ENCODE measurements at regions not wholly inside any gene's neighbourhood (a gene's known extent, or its start where the extent isn't known, plus 50 kb on each side); places are given as distances from the start of the nearest gene placed in this dataset.

DNA sequence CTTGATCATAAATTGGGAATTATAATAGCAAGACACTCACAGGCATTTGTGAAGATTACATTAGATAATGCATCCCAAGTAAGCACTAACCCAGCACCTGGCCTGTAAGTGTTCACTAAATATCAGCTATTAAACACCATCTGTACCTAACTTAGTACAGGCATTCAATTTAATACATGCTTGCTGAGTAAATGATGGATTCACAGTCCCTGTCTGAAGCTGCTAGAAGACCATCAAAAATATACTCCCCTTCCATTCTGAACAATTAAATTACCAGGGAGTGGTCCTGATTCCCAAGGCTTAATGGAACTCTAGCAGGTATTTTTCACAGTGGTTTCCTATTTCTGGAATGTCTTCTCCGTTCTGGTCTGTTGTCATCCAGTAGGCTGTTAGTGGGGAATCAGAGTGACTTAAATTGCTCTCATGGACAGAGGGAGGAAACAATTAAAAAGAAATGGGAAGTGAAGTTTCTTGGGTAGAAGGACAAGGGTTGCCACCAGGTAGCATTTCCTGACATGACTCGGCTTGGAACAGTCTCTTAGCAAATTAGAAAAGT is 233.9 kb downstream of the PTTG2 start:
- Histone ChIP-seq H3K27ac (ENCODE audit: low read length) (no peak overlapping the region), H3K36me3 (ENCODE audit: insufficient read depth, low read length) (no peaks in the 10 kb centered on the region), H3K27me3 (ENCODE audit: insufficient read depth, low read depth, low read length) (no peaks in the 10 kb centered on the region), H2AFZ (ENCODE audit: low read depth, low read length) (no peak overlapping the region), H3K9ac (ENCODE audit: low read length) (no peak overlapping the region), H3F3A (ENCODE audit: insufficient read depth, low read length, poor library complexity, severe bottlenecking) (no peaks in the 10 kb centered on the region), H3K9me2 (ENCODE audit: insufficient read depth, low read length) (no peaks in the 10 kb centered on the region), H3K79me2 (replicated peaks; ENCODE audit: insufficient read depth, low read length) (no peaks in the 10 kb centered on the region), H4K20me1 (ENCODE audit: insufficient read depth) (no peaks in the 10 kb centered on the region), H3K4me3 (ENCODE audit: low read length) (no peak overlapping the region), H3K4me2 (ENCODE audit: low read length) (no peak overlapping the region), H3K9me3 (ENCODE audit: low read length) (no peaks in the 10 kb centered on the region)
- TF ChIP-seq, protein P1, sequence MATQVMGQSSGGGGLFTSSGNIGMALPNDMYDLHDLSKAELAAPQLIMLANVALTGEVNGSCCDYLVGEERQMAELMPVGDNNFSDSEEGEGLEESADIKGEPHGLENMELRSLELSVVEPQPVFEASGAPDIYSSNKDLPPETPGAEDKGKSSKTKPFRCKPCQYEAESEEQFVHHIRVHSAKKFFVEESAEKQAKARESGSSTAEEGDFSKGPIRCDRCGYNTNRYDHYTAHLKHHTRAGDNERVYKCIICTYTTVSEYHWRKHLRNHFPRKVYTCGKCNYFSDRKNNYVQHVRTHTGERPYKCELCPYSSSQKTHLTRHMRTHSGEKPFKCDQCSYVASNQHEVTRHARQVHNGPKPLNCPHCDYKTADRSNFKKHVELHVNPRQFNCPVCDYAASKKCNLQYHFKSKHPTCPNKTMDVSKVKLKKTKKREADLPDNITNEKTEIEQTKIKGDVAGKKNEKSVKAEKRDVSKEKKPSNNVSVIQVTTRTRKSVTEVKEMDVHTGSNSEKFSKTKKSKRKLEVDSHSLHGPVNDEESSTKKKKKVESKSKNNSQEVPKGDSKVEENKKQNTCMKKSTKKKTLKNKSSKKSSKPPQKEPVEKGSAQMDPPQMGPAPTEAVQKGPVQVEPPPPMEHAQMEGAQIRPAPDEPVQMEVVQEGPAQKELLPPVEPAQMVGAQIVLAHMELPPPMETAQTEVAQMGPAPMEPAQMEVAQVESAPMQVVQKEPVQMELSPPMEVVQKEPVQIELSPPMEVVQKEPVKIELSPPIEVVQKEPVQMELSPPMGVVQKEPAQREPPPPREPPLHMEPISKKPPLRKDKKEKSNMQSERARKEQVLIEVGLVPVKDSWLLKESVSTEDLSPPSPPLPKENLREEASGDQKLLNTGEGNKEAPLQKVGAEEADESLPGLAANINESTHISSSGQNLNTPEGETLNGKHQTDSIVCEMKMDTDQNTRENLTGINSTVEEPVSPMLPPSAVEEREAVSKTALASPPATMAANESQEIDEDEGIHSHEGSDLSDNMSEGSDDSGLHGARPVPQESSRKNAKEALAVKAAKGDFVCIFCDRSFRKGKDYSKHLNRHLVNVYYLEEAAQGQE (IDR thresholded peaks at IDR 0.05; ENCODE audit: borderline replicate concordance), result peak; percentile 75
- TF ChIP-seq TAF1 (IDR thresholded peaks at IDR 0.05; ENCODE audit: low read depth) (no peak), RAD21 (conservative IDR thresholded peaks at IDR 0.05) (no peak), MXI1 (conservative IDR thresholded peaks at IDR 0.05; ENCODE audit: poor library complexity, severe bottlenecking) (no peak), SMC3 (conservative IDR thresholded peaks at IDR 0.05; ENCODE audit: poor library complexity) (no peak), EZH2 (IDR thresholded peaks at IDR 0.05; ENCODE audit: borderline replicate concordance, insufficient read depth, low read length, poor library complexity, severe bottlenecking) (no peak), EP300 (conservative IDR thresholded peaks at IDR 0.05; ENCODE audit: poor library complexity, severe bottlenecking) (no peak), POLR2AphosphoS5 (IDR thresholded peaks at IDR 0.05) (peak; percentile 58)
- TF ChIP-seq, protein P2, sequence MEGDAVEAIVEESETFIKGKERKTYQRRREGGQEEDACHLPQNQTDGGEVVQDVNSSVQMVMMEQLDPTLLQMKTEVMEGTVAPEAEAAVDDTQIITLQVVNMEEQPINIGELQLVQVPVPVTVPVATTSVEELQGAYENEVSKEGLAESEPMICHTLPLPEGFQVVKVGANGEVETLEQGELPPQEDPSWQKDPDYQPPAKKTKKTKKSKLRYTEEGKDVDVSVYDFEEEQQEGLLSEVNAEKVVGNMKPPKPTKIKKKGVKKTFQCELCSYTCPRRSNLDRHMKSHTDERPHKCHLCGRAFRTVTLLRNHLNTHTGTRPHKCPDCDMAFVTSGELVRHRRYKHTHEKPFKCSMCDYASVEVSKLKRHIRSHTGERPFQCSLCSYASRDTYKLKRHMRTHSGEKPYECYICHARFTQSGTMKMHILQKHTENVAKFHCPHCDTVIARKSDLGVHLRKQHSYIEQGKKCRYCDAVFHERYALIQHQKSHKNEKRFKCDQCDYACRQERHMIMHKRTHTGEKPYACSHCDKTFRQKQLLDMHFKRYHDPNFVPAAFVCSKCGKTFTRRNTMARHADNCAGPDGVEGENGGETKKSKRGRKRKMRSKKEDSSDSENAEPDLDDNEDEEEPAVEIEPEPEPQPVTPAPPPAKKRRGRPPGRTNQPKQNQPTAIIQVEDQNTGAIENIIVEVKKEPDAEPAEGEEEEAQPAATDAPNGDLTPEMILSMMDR (IDR thresholded peaks at IDR 0.05; ENCODE audit: poor library complexity, severe bottlenecking), result no peak

DNA sequence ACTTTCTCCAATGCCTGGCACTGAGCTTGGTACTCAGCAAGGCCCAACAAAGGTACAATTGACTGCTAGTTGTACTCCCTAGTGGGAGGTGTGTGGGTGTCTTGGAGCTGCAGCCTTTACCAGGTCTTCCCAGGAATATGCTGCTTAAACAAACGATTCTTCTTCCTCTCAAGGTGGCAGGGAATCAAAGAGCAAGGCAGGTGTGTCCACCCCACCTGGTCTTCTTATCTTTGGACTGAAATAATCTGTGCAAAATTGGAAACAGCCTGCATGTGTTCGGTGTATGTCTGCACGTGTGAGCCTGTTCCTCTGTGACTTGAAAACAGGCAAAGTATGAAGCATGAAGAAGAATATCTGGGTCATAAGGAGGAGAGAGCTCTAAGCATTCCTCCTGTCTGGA is 235.3 kb downstream of the PTTG2 start:
- Histone ChIP-seq H3K9ac (ENCODE audit: low read length) (no peak overlapping the region), H2AFZ (ENCODE audit: low read depth, low read length) (no peak overlapping the region), H3K36me3 (ENCODE audit: insufficient read depth, low read length) (no peaks in the 10 kb centered on the region), H3K9me2 (ENCODE audit: insufficient read depth, low read length) (no peaks in the 10 kb centered on the region), H3K79me2 (replicated peaks; ENCODE audit: insufficient read depth, low read length) (no peaks in the 10 kb centered on the region), H3K27ac (ENCODE audit: low read length) (no peak overlapping the region), H3K9me3 (ENCODE audit: low read length) (no peaks in the 10 kb centered on the region), H3F3A (ENCODE audit: insufficient read depth, low read length, poor library complexity, severe bottlenecking) (no peaks in the 10 kb centered on the region), H3K4me2 (ENCODE audit: low read length) (no peak overlapping the region), H3K4me3 (ENCODE audit: low read length) (no peak overlapping the region), H3K27me3 (ENCODE audit: insufficient read depth, low read depth, low read length) (no peaks in the 10 kb centered on the region), H4K20me1 (ENCODE audit: insufficient read depth) (no peaks in the 10 kb centered on the region)
- TF ChIP-seq, protein P2 (IDR thresholded peaks at IDR 0.05; ENCODE audit: poor library complexity, severe bottlenecking), result no peak
- TF ChIP-seq, protein P1 (IDR thresholded peaks at IDR 0.05; ENCODE audit: borderline replicate concordance), result no peak
- TF ChIP-seq MXI1 (conservative IDR thresholded peaks at IDR 0.05; ENCODE audit: poor library complexity, severe bottlenecking), result no peak
- no peak for TF ChIP-seq TAF1 (IDR thresholded peaks at IDR 0.05; ENCODE audit: low read depth)
- no peak for TF ChIP-seq SMC3 (conservative IDR thresholded peaks at IDR 0.05; ENCODE audit: poor library complexity)
- no peak for TF ChIP-seq EP300 (conservative IDR thresholded peaks at IDR 0.05; ENCODE audit: poor library complexity, severe bottlenecking)
- no peak for TF ChIP-seq POLR2AphosphoS5 (IDR thresholded peaks at IDR 0.05)
- no peak for TF ChIP-seq EZH2 (IDR thresholded peaks at IDR 0.05; ENCODE audit: borderline replicate concordance, insufficient read depth, low read length, poor library complexity, severe bottlenecking)
